Upper lobe of left lung (tissue), 6 donors: ENCODE measurements at regions not wholly inside any gene's neighbourhood (a gene's known extent, or its start where the extent isn't known, plus 50 kb on each side); places are given as distances from the start of the nearest gene placed in this dataset.

Experiments
- ATAC-seq, 2 donors: fragments of 200-7000 bp; cut with Tn5 transposase; one replicate each; pipeline ENCODE4 v1.9.1; 2022; ENCODE audit warnings: mild to moderate bottlenecking in 2 of 2, moderate library complexity in 2 of 2; ENCODE audit not compliant: low FRiP score in 2 of 2
- DNase-seq, 2 donors: peaks; one replicate each; pipeline ENCODE4 v3.0.0-alpha.2; 2019 to 2020
- H3K27ac ChIP-seq, 4 donors: fragments of 200-600 bp; sonication (generic); one replicate each; pipeline ENCODE4 v1.5.1; 2016 to 2019
- H3K27me3 ChIP-seq, 4 donors: fragments of 200-600 bp; sonication (generic); one replicate each; pipeline ENCODE4 v1.5.1; 2017 to 2019
- H3K36me3 ChIP-seq, 4 donors: fragments of 200-600 bp; sonication (generic); one replicate each; pipeline ENCODE4 v1.5.1; 2016 to 2019
- H3K4me1 ChIP-seq, 4 donors: fragments of 200-600 bp; sonication (generic); one replicate each; pipeline ENCODE4 v1.5.1; 2018 to 2019
- H3K4me3 ChIP-seq, 4 donors: fragments of 200-600 bp; sonication (generic); one replicate each; pipeline ENCODE4 v1.5.1; 2017 to 2019; ENCODE audit warnings: mild to moderate bottlenecking in 2 of 4, moderate library complexity in 1 of 4
- H3K9me3 ChIP-seq, 4 donors: fragments of 200-600 bp; sonication (generic); one replicate each; pipeline ENCODE4 v1.5.1; 2018 to 2019
- CTCF ChIP-seq, 6 experiments: fragments of 450-650 bp in 4 of 6; fragments of 200-600 bp in 2 of 6; sonication (generic) in 2 of 6; IDR thresholded peaks; one replicate each; pipeline ENCODE4 v1.5.1; 2016 to 2019; ENCODE audit warnings: antibody characterized with exemption in 6 of 6
- EP300 ChIP-seq, 4 donors: sonication (generic); formaldehyde crosslinking; IDR thresholded peaks; one replicate each; pipeline ENCODE4 v1.5.1; 2017; ENCODE audit warnings: antibody characterized with exemption in 4 of 4, control low read depth in 2 of 4
- POLR2A ChIP-seq, 4 donors: fragments of 450-650 bp; IDR thresholded peaks; one replicate each; pipeline ENCODE4 v1.5.1; 2016 to 2017; ENCODE audit warnings: antibody characterized with exemption in 4 of 4, mild to moderate bottlenecking in 2 of 4
- POLR2AphosphoS5 ChIP-seq, 2 donors: sonication (generic); formaldehyde crosslinking; IDR thresholded peaks; one replicate each; pipeline ENCODE4 v1.5.1; 2017; ENCODE audit warnings: antibody characterized with exemption in 2 of 2
- WGBS, 2 donors: methylation state at CpG; one replicate each; pipeline ENCODE4 v1.1.5; 2017 to 2018; 5-methylcytosine and 5-hydroxymethylcytosine counted together
- donor health status: DM: no; HTN: no; CAD: no; lungs with moderate emphysema.
- donor health status: DM: no; HTN: yes; CAD: no; lungs with severe emphysema.

GRCh38 chr2:193556766-193557470 lies 1362.2 kb upstream of the TMEFF2 start:
- no peaks in the 10 kb centered on the region for H3K27me3 ChIP-seq
- 65 to 77% methylated on average over 1 of the region's 1 CpG for WGBS, 2 donors
- TF ChIP-seq POLR2AphosphoS5 (IDR thresholded peaks at IDR 0.05) (no peak), POLR2A (IDR thresholded peaks at IDR 0.05) (no peak), EP300 (IDR thresholded peaks at IDR 0.05) (no peak), CTCF (IDR thresholded peaks at IDR 0.05) (no peak)
- ATAC-seq (no peak), DNase-seq (no peak)
- H3K27ac ChIP-seq: no peak overlapping the region
- H3K9me3 ChIP-seq: no peaks in the 10 kb centered on the region
- no peaks in the 10 kb centered on the region for H3K4me1 ChIP-seq
- no peak overlapping the region for H3K4me3 ChIP-seq
- H3K36me3 ChIP-seq: no peaks in the 10 kb centered on the region

GRCh38 chr2:193549661-193550060 lies 1354.9 kb upstream of the TMEFF2 start:
- ATAC-seq (no peak), DNase-seq (no peak)
- Histone ChIP-seq H3K4me1 (no peaks in the 10 kb centered on the region), H3K27ac (no peak overlapping the region), H3K36me3 (no peaks in the 10 kb centered on the region), H3K27me3 (no peaks in the 10 kb centered on the region), H3K9me3 (peaks cover 0 to 5% (median 0%) of the 10 kb centered on the region in 4 donors), H3K4me3 (no peak overlapping the region)
- TF ChIP-seq EP300 (IDR thresholded peaks at IDR 0.05) (no peak), CTCF (IDR thresholded peaks at IDR 0.05) (no peak), POLR2AphosphoS5 (IDR thresholded peaks at IDR 0.05) (no peak), POLR2A (IDR thresholded peaks at IDR 0.05) (no peak)

- ATAC-seq (no peak), DNase-seq (no peak)
- no peaks in the 10 kb centered on the region for H3K4me1 ChIP-seq
- no peak overlapping the region for H3K27ac ChIP-seq
- no peaks in the 10 kb centered on the region for H3K27me3 ChIP-seq
- 77 to 90% methylated on average over 3 of the region's 3 CpGs for WGBS, 2 donors
- no peak overlapping the region for H3K4me3 ChIP-seq
- no peak for TF ChIP-seq POLR2AphosphoS5 (IDR thresholded peaks at IDR 0.05)
- TF ChIP-seq POLR2A (IDR thresholded peaks at IDR 0.05): no peak
- H3K36me3 ChIP-seq: no peaks in the 10 kb centered on the region
- H3K9me3 ChIP-seq: no peaks in the 10 kb centered on the region
Measured at GRCh38 chr2:193542762-193543161, 1348.0 kb upstream of the TMEFF2 start.

GRCh38 chr2:193539188-193539587 lies 1344.5 kb upstream of the TMEFF2 start:
- no peak for ATAC-seq
- Histone ChIP-seq H3K27ac (no peak overlapping the region), H3K27me3 (no peaks in the 10 kb centered on the region), H3K36me3 (no peaks in the 10 kb centered on the region), H3K4me1 (no peaks in the 10 kb centered on the region), H3K4me3 (no peak overlapping the region), H3K9me3 (no peaks in the 10 kb centered on the region)
- no peak for DNase-seq
- TF ChIP-seq EP300 (IDR thresholded peaks at IDR 0.05) (no peak), POLR2A (IDR thresholded peaks at IDR 0.05) (no peak), POLR2AphosphoS5 (IDR thresholded peaks at IDR 0.05) (no peak), CTCF (IDR thresholded peaks at IDR 0.05) (no peak)

- Histone ChIP-seq H3K27ac (no peak overlapping the region), H3K4me3 (no peak overlapping the region), H3K9me3 (no peaks in the 10 kb centered on the region), H3K4me1 (no peaks in the 10 kb centered on the region), H3K36me3 (no peaks in the 10 kb centered on the region), H3K27me3 (no peaks in the 10 kb centered on the region)
- TF ChIP-seq POLR2AphosphoS5 (IDR thresholded peaks at IDR 0.05): no peak
- TF ChIP-seq POLR2A (IDR thresholded peaks at IDR 0.05): no peak
- TF ChIP-seq CTCF (IDR thresholded peaks at IDR 0.05): no peak
- TF ChIP-seq EP300 (IDR thresholded peaks at IDR 0.05): no peak
- DNase-seq (no peak), ATAC-seq (no peak)
- 88 to 96% methylated on average over 2 of the region's 2 CpGs for WGBS, 2 donors
Measured at GRCh38 chr2:193538061-193538460, 1343.3 kb upstream of the TMEFF2 start.
